Stimulated activated CD4-positive, alpha-beta T cell treated with anti-CD3 and anti-CD28 coated beads, TNF-alpha, amount 100 ng/mL, for 24 hours (primary cell): ENCODE measurements at regions not wholly inside any gene's neighbourhood (a gene's known extent, or its start where the extent isn't known, plus 50 kb on each side); places are given as distances from the start of the nearest gene placed in this dataset.

ENCODE experiments used
- DNase-seq, 3 experiments: peaks; one replicate each; pipeline ENCODE4 v3.0.0-alpha.2; 2020; ENCODE audit warnings: low read depth in 3 of 3

DNA sequence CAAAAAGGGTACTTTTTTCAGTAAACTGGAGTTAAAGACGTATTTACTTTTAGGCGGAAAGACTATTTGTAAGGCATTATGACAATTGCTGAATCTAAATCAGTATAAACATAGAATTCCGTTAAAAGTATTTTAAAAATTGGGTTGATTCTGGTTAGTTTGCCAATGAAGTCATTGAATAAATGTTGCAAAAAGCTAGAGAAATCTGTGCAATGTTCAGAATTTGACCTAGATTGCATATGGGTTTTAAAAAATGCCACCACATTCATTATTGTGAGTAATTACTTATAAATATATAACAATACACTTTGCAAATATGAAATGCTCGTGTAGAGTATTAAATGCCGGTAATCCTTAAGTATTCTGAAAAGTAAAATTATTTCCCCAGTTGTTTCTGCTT, 116.5 kb upstream of the EEF1E1 start:
- no peak for DNase-seq

DNA sequence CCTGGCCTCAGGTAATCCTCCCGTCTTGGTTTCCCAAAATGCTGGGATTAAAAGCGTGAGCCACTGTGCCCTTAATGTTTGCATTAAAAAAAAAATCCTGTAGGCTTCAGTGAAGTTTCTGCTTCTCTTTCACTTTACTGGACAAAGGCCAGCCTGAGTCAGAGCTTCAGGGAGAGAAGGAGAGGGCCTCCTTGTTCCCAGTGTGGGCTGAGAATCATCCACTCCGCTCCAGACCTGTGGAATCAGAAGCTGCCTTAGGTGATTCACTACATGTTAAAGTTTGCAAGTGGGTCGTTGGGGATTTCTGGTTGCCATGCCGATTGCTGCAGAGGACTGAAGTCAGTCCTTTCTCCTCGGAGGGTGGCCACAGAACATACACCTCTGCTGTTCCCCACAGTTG, 113.3 kb upstream of the EEF1E1 start:
- DNase-seq = no peak

DNA sequence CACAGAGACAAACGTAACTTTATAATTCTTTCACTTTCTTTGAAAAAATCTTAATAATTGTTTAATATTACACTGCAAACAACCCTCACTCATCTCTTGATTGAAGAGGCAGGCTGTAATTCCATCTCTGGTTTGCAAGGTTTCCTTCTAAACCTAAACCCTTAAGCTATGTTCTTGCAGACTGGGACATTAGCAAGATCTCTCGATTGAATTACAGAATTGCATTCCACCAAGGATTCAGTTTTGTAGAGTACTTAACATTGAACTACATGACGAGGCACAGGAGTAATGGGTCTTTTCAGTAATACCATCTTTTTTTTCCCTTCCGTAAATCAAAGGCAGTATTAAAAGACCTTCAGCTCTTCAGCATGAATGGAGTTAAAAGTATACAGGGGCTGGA, 111.6 kb upstream of the EEF1E1 start:
- no peak for DNase-seq

DNA sequence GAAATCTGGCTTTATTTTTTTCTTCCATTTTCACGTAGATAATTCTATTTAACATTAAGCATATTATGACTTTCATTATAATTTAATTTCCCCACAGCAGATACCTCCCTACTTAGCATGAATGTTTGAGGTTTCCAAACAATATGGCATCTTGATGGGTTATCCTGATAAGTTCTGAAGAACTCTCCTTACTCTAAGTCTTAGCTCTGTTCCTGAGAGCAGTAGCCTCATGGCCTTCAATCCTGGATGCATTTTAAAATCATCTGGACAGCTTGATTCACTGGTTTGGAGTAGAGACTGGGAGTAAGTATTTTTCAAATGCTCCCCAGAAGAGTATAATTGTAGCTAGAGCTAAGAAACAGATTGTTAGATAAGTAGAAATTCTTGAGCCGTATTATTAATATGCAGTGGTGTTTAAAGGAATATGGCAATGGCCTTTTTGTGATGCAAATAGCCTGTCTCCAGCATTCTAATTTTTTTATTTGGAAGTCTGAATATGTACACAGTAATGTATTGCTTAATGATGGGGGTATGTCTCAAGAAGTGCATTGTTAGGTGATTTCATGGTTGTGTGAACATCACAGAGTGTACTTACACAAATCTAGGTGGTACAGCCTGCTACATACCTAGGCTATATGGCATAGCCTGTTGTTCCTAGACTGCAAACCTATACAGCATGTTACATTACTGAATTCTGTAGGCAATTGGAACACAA, 110.5 kb upstream of the EEF1E1 start:
- no peak for DNase-seq

DNA sequence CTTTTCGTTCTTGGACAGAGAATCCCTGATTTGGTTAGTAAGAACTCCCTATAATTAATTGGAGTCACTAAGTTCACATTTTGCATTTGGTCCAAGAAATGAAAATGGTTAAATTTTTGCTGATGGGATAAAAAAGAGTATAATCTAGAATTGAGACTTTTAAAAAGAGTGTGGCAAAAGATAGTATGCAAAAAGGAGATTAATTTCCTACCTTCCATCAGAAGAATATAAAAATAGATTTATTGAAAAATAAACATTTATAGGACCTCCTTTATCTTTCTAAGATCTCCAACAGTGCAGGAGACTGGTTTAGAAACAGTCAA, 105.5 kb upstream of the EEF1E1 start:
- no peak for DNase-seq

DNA sequence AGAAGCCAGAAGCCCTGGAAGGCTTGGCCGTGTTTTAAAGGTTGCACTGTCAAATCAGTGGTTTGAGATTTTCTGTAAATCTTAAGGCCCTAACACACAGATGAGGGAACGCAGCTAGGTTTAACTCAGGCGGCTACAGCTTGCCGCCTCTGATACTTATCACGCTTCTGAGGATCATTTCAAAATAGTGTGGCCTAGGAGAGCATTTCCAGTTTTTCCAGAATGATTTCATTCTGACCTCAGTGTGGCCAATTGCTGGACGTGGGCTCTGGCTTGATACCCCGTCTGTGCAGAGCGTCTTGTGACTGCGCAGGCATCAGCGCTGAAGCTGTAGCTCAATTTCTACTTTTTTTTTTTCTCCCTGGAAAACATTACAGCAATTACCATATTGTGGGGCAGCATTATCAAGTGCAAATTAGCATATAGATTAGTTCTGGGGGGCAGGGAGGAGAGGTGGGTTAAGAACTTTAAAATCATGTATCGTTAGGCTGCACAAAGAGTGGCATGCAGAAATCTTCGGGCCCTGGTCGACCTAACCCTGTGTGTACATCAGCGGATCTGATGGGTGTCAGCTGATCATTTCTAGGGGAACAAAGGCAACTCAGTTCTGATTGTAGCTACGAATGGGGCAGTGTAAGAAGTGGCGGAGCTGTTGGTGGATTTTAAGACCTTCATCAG, 105.0 kb upstream of the EEF1E1 start:
- no peak for DNase-seq

DNA sequence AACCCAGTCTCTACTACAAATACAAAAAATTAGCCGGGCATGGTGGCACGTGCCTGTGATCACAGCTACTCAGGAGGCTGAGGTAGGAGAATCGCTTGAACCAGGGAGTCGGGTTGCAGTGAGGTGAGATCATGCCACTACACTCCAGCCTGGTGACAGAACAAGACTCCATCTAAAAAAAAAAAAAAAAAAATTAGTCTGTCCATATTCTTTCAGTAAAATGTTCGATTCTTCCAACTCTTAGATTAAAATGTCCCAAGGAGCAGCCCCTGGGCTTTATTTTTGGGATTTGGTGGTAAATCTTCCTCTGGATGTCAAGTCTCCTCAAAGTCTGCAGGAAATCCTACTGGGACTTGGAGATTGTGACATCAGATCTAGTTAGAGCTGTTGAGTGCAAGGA, 101.0 kb upstream of the EEF1E1 start:
- DNase-seq = no peak

DNA sequence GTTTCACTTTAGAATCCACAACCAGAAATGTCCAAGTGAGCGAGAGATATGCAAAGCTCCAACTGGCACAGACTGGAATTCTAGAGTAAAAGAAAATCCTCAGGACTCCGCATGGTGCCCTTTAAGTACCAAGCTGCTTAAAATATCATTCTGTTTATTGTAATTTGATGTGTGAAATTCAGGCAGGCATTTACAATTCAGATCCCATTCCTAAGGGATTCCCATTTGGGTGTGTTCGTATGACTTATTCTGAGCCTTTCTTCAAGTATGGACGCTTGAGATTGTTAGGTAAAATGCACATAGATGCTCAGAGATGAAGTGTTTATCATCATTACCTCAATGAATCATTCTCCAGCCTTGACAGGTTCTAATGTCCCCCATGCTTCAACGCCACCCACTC, 99.3 kb upstream of the EEF1E1 start:
- no peak for DNase-seq

DNA sequence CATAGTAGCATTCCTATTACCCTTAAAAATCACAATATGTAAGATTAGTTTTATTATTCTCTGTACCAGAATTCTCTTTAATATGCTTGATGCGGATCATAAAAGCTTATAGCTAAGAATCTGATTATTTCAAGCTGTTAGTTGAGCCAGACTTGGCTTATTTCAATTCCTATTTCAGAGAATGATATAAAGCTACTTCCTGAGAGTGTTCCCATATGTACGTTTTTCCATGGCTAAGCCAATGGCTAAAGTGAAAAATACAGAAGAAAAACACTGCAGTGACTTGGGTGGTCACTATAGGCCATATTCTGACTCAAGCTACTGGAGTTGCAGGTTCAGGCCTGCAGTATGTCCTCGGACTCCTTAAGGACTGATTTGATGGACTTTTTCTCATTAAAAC, 97.9 kb upstream of the EEF1E1 start:
- DNase-seq = no peak

DNA sequence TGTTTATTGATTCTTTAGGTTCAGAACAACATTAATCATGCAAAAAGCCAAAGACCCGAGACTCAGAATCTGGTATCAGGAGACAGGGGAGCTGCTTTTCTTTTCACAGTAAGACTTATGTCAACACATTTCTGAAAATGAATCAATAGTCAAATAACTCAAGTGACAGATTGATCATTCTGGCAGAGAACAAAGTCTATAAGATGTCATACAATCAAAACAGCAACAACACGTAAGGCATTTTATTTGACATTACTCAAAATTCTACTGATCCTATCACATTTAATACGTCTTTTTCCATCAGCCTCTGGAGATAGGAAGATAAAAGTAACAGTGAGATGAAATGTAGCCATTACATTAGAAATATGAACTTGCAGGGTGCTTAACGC, 93.4 kb upstream of the EEF1E1 start:
- DNase-seq = no peak

DNA sequence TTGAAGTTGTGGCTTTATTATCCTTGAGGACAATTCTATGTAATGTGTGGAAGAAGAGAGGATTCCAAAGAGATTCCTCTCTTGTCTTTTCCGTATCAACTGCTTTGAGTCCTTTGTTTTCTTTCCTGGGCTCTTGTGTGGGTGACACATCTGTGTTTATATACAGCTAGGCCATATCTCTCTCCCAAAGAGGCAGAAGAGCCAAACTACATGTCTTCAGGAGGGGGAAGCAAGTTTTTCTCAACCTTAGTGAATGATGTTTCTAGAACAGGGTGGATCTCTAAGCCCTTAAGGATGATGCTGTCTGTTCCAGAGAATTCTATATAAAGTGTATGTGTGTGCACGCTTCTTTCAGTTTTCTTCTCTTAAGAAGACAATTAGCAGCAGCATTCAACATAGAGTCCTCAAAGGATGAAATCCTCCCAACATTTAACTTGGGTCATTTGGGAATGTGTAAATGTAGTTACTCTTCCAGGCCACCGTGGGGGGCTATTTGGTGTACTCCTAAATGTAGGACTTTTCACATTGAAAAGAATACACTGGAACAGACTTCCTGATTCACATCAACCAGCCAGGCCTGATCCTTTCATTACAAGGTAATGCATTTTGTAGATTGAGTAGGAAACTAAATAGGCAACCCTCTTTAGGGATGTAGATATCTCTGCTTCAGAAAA, 92.8 kb upstream of the EEF1E1 start:
- no peak for DNase-seq

DNA sequence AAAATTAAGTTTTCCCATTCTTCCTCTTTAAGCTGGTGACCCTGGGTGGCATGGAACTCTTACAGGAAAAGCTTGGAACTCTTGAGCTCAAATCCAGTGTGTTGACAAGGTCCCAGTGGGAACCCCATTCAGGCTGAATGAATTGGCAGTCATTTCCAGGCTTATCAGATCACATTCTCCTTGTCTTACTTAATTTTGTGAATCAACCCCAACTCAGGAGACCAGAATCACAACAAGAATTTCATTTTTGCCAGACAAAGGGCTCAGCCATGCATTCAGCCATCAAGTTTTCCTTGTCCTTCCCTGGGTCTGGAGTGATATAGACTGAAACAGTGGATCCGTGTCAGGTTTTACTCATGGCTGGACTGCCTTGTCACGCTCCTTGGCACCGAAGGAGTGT, 92.1 kb upstream of the EEF1E1 start:
- DNase-seq = no peak

DNA sequence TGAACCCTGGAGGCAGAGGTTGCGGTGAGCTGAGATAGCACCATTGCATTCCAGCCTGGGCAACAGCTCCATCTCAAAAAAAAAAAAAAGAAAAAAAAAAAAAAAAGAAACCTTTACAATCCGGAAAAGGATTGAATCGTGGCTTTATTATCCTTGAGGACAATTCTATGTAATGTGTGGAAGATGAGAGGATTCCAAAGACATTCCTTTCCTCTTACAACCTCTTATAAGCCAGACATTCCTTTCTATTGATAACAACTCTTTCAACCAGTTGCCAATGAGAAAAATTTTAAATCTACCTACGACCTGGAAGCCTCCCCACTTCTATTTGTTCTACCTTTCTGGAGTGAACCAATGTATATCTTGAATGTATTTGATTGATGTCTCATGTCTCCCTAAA, 91.2 kb upstream of the EEF1E1 start:
- no peak for DNase-seq

DNA sequence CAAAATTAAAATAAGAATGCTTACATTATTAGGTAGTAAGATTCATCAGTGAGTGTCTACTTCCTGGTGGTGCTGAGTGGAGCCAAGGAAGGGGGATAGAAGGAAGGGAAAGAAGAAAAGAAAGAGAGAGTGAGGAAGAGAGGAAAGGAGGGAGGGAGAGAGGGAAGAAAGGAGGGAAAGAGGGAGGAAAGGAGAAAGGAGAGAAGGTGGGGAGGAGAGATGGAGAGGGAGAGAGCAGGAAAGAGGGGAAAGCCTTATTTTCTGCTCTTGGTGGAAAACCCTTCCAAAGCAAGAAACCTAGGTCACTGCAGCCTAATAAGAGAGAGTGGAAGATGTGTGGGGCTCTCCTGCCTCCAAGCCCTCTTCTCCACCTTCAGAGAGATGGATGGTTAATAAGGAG, 90.2 kb upstream of the EEF1E1 start:
- no peak for DNase-seq

DNA sequence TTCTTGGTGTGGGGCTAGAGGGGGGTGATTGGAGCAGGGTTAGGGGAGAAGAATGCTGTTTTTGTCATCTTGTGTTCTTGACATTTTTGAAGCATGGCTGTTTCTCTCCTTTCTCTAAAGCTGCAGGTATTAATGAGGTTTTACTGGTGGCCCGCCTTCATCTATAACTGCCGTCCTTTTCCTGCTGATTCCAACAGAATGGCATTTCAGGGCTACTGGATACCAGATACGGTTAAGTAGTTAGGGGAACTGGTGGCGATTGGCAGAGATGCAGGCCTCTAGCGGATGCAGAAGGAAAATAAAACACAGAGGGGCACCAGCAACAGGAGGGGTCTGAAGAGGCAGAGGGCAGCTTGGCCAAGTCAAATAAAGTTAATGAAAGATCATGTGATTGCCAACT, 89.7 kb upstream of the EEF1E1 start:
- no peak for DNase-seq

DNA sequence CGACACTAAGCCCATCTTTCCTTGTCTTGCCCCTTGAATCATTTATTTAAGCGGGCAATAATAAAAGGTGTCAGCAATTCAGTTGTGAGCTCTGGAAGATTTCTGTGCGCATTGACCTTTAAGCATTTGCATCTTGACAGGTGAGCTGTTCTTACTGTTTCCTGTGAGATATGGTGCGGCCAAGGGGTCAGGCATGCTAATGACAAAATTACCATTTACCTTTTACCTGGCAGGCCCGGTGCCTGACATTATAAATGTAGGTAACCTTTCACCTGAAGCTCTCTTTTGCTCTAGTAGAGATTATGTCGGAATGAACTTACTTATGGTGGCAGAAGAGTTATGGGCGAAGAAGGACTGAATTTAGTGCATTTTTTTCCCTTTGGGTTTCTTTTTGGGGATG, 89.3 kb upstream of the EEF1E1 start:
- no peak for DNase-seq

DNA sequence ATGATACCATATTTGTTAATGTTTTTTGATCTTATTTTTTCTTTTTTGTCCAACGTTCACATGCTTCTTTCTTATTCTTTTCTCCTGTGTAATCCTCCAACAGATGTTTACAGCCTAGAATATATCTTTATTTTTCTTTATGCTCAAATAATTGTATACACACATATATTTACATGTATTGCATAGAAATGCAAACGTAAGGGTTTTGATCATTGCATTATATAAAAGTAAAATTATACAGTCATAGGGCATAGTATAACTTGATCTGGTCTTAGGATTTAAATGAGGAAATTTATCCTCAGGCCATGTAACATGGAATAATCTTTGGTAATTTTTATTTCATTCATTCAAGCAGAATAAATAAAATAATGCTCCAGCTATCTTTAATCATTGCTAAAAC, 84.9 kb upstream of the EEF1E1 start:
- no peak for DNase-seq

DNA sequence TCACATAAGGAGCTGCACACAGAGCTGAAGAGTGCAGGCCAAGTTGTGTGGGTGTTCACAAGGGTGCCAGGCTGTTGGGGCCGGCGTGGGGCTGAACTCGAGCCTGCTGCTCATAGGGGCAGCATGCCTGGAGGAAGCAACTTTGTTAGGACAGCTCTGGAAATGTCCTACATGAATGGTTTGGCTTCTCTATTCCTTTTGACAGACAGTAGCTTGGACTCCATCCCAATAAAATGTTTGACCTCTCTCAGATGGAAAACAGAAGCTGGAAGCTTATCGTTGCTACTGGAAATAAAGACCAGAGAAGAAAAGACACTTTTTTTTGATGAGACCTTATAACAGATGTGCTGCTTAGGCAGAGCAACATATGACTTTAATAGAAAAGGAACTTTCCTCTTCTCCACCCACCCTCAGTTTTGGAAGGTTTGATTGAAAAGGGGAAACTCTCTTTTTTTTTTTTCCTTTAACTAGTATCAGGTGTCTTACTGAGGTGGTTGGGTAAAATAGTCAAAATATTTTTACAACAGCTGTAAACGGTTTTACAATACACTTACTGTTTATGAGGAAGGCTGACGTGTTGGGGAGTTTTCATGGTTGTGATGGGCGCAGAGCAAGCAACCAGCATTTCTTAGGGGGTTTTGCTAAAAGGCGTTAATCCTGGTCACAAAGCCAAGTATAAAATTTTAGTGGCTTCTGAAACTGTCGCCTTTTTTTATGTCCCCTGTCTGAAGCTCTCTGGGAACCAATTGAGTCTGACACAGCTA, 80.7 kb upstream of the EEF1E1 start:
- no peak for DNase-seq

DNA sequence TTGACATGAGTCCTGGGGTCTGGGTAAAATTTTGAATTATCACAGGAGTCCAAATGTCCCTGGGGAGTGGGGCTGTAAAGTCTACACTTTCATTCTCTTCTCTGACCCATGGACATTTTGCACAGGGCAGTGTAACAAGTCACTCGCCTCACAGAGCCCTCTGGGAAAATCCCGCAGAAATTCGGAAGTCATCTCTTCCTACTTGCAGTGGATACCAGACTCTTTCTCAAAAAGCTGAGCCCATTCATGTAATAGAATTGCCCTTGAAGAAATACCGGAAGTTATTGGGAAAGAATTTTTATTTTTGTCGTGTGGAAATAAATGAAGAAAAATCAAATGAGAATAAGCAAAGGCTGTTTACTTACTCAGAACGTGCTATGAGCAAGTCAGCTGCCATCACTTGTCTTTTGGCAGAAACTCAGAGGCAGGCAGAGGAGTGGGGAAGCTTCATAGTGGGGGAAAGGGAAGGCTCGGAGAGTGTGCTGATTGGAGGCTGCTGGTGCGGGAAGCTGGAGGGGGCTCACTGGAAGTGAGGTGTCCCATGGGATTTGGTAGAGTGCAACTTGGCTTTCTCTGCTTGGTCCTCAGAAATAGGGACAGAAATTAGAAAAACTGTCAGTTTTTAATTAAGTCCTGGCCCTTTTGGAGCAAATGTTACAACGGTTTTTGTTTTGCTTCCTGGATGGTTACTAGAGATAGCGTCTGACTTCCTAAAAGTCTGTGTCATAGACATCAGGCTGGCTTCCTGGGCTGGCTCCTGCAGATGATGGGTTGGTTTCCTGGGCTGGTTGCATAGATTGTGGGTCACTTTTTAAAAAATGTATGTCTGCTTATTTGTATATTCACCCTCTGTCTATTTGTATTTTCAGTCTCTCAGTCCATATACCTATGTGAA, 79.8 kb upstream of the EEF1E1 start:
- DNase-seq = no peak

DNA sequence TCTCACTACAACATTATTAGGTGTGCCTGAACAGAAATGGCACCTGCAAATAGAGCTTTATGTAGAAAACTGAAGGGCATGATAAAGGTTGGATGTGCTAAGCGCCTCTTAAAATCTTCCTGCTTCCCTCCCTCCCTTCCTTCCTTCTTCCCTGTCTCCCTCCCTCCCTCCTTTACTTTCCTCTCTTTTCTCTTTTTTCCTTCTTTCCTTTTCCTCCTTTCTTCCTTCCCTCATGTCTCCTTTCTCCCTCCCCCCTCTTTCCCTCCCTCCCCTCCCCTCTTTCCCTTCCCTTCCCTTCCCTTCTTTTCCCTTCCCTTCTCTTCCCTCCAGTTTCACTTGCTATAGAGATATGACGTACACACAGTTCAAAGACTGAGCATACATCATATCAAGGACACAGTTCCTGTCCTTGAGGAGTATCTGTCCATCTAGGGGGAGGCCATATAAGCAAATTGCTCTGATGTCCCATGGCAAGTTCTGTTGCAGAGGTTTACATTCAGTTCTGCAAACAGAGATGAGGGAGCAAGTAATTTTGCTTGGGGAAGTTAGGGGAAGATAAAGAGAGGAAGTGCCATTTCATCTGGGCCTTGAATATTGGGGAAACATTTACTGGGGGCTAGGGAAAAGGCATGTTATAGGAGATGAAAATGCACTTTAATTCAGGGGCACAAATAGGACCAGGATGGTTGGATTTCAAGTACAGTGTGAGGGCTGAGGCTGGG, 79.0 kb upstream of the EEF1E1 start:
- DNase-seq = no peak
